ENCODE measurements at regions not wholly inside any gene's neighbourhood (a gene's known extent, or its start where the extent isn't known, plus 50 kb on each side); places are given as distances from the start of the nearest gene placed in this dataset.
"Not testable (repeated sequence)": the region's sequence is repeated elsewhere in the genome, so short reads cannot be mapped to it uniquely, and the experiment has no call there.

- TF ChIP-seq POU2F2 (IDR thresholded peaks at IDR 0.05; ENCODE audit: low read depth, low read length), result no peak
- no peak for TF ChIP-seq PAX5 (IDR thresholded peaks at IDR 0.05; ENCODE audit: insufficient read depth, low read length, severe bottlenecking)
- no peak for TF ChIP-seq TAF1 (IDR thresholded peaks at IDR 0.05; ENCODE audit: low read depth, low read length)
- no peak for TF ChIP-seq POLR2A (IDR thresholded peaks at IDR 0.05; ENCODE audit: low read depth, low read length)
- no peak for TF ChIP-seq POLR2AphosphoS5 (IDR thresholded peaks at IDR 0.05; ENCODE audit: low read depth, low read length)
- TF ChIP-seq SPI1 (IDR thresholded peaks at IDR 0.05; ENCODE audit: low read depth, low read length), result no peak
- FAIRE-seq, result no peak
- DNase-seq (ENCODE audit: insufficient read length, low spot score), result no peak
Measured at GRCh38 chr7:46600340-46600739, 679.3 kb upstream of the IGFBP3 start.

- DNase-seq (ENCODE audit: insufficient read length, low spot score); FAIRE-seq: not testable (repeated sequence)
Measured at GRCh38 chr7:46594831-46595230, 673.8 kb upstream of the IGFBP3 start.

DNA sequence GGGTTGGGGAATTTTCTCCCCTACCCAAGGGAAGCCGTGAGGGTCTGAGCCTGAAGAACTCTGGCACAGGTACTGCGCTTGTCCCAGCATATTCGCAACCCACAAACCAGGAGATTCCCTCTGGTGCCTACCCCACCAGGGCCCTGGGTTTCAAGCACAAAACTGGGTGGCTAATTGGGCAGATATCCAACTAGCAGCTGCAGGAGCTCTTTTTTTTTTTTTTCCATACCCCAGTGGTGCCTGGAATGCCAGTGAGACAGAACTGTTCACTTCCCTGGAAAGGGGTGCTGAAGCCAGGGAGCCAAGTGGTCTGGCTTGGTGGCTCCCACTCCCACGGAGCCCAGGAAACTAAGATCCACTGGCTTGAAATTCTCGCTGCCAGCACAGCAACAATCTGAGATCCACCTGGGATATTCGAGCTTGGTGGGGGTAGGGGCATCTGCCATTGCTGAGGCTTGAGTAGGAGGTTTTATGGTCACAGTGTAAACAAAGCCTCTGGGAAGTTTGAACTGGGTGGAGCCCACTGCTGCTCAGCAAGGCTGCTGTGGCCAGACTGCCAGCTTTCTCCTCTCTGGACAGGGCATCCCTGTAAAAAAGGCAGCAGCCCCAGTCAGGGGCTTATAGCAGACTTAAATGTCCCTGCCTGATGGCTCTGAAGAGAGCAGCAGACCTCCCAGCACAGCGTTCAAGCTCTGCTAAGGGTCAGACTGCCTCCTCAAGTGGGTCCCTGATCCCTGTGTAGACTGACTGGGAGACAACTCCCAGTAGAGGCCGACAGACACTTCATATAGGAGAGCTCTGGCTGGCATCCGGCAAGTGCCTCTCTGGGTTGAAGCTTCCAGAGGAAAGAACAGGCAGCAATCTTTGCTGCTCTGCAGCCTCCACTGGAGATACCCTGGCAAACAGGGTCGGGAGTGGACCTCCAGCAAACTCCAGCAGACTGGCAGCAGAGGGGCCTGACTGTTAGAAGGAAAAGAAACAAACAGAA lies 670.1 kb upstream of the IGFBP3 start:
- FAIRE-seq; DNase-seq (ENCODE audit: insufficient read length, low spot score): not testable (repeated sequence)

DNA sequence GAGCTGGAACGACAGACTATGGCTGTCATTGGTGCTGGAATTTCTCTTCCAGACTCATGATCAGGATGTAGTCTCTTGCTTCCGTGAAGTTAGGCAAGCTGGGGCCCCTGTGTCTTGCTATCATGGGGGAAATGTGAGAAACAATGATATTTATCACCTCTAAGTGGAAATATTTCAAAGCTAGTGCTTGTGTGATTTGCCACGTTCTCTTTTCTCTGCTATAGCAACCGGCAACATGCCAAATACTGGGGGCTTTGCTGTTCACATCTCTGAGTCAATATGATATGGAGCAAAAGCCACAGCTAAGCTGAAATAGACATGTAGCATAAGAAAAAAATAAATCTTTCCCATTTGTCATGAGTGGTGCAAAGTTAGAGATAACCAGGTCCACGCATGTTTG lies 668.2 kb upstream of the IGFBP3 start:
- TF ChIP-seq POLR2A (IDR thresholded peaks at IDR 0.05; ENCODE audit: low read depth, low read length) (no peak), POLR2AphosphoS5 (IDR thresholded peaks at IDR 0.05; ENCODE audit: low read depth, low read length) (no peak), TAF1 (IDR thresholded peaks at IDR 0.05; ENCODE audit: low read depth, low read length) (no peak), POU2F2 (IDR thresholded peaks at IDR 0.05; ENCODE audit: low read depth, low read length) (no peak), SPI1 (IDR thresholded peaks at IDR 0.05; ENCODE audit: low read depth, low read length) (no peak), PAX5 (IDR thresholded peaks at IDR 0.05; ENCODE audit: insufficient read depth, low read length, severe bottlenecking) (no peak)
- DNase-seq (ENCODE audit: insufficient read length, low spot score) (no peak), FAIRE-seq (no peak)

DNA sequence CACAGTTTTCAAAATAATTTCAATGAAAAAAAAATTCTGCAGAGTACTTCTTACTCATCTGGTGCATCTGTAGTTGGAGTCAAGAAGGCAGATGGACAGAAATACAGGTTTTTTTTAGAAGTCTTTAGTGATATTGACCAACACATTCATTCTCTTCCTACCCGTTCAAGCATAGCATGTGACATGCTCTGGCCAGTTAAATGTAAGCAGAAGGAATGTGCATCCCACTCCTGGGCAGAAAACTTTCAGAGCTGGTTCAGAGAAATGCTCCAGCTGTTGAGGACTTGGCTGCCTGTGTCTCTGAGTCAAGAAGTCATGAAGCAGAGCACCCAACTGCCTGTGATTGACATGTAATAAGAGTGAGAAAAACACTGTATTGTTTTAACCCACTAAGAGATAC lies 665.3 kb upstream of the IGFBP3 start:
- TF ChIP-seq POLR2A (IDR thresholded peaks at IDR 0.05; ENCODE audit: low read depth, low read length) (no peak), SPI1 (IDR thresholded peaks at IDR 0.05; ENCODE audit: low read depth, low read length) (no peak), TAF1 (IDR thresholded peaks at IDR 0.05; ENCODE audit: low read depth, low read length) (no peak), PAX5 (IDR thresholded peaks at IDR 0.05; ENCODE audit: insufficient read depth, low read length, severe bottlenecking) (no peak), POLR2AphosphoS5 (IDR thresholded peaks at IDR 0.05; ENCODE audit: low read depth, low read length) (no peak), POU2F2 (IDR thresholded peaks at IDR 0.05; ENCODE audit: low read depth, low read length) (no peak)
- DNase-seq (ENCODE audit: insufficient read length, low spot score) (no peak), FAIRE-seq (no peak)

DNA sequence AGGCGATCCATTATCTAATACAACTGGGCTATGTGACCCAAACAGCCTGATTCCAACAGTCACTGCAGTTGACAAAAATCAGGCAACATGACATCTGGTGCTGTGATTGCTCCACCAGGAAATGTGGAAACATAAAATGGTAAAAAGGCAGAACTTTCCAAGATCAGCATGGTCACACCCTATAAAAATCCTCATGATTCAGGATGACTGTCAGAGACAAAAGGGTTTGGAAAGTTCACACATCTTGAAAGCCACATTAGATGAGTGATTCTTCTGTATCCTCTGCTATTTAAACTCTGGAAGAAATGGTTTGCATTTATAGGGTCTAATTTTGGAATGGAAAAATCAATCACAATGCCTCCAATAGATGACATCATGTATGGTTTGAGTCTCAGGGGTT lies 662.6 kb upstream of the IGFBP3 start:
- no peak for TF ChIP-seq PAX5 (IDR thresholded peaks at IDR 0.05; ENCODE audit: insufficient read depth, low read length, severe bottlenecking)
- no peak for TF ChIP-seq POLR2AphosphoS5 (IDR thresholded peaks at IDR 0.05; ENCODE audit: low read depth, low read length)
- no peak for TF ChIP-seq POU2F2 (IDR thresholded peaks at IDR 0.05; ENCODE audit: low read depth, low read length)
- no peak for TF ChIP-seq POLR2A (IDR thresholded peaks at IDR 0.05; ENCODE audit: low read depth, low read length)
- no peak for TF ChIP-seq SPI1 (IDR thresholded peaks at IDR 0.05; ENCODE audit: low read depth, low read length)
- no peak for DNase-seq (ENCODE audit: insufficient read length, low spot score)
- FAIRE-seq, result no peak

- FAIRE-seq, result no peak
- no peak for DNase-seq (ENCODE audit: insufficient read length, low spot score)
- TF ChIP-seq POU2F2 (IDR thresholded peaks at IDR 0.05; ENCODE audit: low read depth, low read length) (no peak), TAF1 (IDR thresholded peaks at IDR 0.05; ENCODE audit: low read depth, low read length) (no peak), SPI1 (IDR thresholded peaks at IDR 0.05; ENCODE audit: low read depth, low read length) (no peak)
Measured at GRCh38 chr7:46581268-46581667, 660.2 kb upstream of the IGFBP3 start.

DNA sequence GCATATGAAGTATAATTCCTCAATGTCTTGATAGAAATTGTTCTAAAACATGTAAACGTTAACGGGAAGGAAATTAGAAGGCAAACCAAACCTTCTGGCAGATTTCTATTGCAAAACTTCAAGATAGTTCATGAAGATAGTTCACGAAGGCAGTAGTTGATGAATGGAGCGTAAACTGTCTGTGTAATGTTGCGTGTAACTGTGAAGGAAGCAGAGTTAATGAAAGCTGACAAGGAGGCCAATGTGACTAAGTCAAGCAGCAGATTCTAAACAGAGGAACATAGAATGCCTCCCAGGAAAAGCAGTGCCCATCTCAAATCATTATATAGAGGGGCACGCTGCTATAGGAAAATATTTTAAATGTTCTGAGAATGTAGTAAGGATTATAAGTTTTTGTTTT lies 659.7 kb upstream of the IGFBP3 start:
- FAIRE-seq, result no peak
- DNase-seq (ENCODE audit: insufficient read length, low spot score), result no peak
- no peak for TF ChIP-seq TAF1 (IDR thresholded peaks at IDR 0.05; ENCODE audit: low read depth, low read length)

DNA sequence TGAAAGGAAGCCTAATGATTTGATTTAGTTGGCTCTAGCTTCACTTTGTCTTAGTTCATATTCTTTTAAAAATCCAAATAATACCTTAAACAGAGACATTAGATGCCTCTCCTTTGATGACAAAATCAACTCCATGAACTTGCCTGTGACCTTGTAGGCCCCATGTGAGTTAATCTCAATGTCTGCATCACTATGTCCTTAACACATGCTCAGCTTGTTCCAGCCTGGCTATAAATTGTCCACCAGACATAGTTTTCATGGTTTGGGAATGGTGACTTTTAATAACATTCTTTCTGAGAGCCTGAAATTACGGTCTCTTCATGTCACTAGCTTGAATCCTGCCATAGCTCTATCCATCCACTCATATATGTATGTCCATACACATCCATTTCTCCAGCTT lies 656.3 kb upstream of the IGFBP3 start:
- no peak for DNase-seq (ENCODE audit: insufficient read length, low spot score)
- TF ChIP-seq POLR2A (IDR thresholded peaks at IDR 0.05; ENCODE audit: low read depth, low read length) (no peak), POU2F2 (IDR thresholded peaks at IDR 0.05; ENCODE audit: low read depth, low read length) (no peak), POLR2AphosphoS5 (IDR thresholded peaks at IDR 0.05; ENCODE audit: low read depth, low read length) (no peak), TAF1 (IDR thresholded peaks at IDR 0.05; ENCODE audit: low read depth, low read length) (no peak), SPI1 (IDR thresholded peaks at IDR 0.05; ENCODE audit: low read depth, low read length) (no peak), PAX5 (IDR thresholded peaks at IDR 0.05; ENCODE audit: insufficient read depth, low read length, severe bottlenecking) (no peak)
- no peak for FAIRE-seq

GRCh38 chr7:46576950-46577349 lies 655.9 kb upstream of the IGFBP3 start:
- no peak for DNase-seq (ENCODE audit: insufficient read length, low spot score)
- no peak for TF ChIP-seq POU2F2 (IDR thresholded peaks at IDR 0.05; ENCODE audit: low read depth, low read length)
- no peak for TF ChIP-seq SPI1 (IDR thresholded peaks at IDR 0.05; ENCODE audit: low read depth, low read length)
- TF ChIP-seq TAF1 (IDR thresholded peaks at IDR 0.05; ENCODE audit: low read depth, low read length), result no peak
- FAIRE-seq, result no peak

GRCh38 chr7:46572691-46573090 lies 651.6 kb upstream of the IGFBP3 start:
- TF ChIP-seq PAX5 (IDR thresholded peaks at IDR 0.05; ENCODE audit: insufficient read depth, low read length, severe bottlenecking) (no peak), POLR2A (IDR thresholded peaks at IDR 0.05; ENCODE audit: low read depth, low read length) (no peak), SPI1 (IDR thresholded peaks at IDR 0.05; ENCODE audit: low read depth, low read length) (no peak), POU2F2 (IDR thresholded peaks at IDR 0.05; ENCODE audit: low read depth, low read length) (no peak), POLR2AphosphoS5 (IDR thresholded peaks at IDR 0.05; ENCODE audit: low read depth, low read length) (no peak)
- DNase-seq (ENCODE audit: insufficient read length, low spot score), result no peak
- no peak for FAIRE-seq
